Liver (tissue), 7 donors: ENCODE measurements at regions not wholly inside any gene's neighbourhood (a gene's known extent, or its start where the extent isn't known, plus 50 kb on each side); places are given as distances from the start of the nearest gene placed in this dataset.

Experiments used
- DNase-seq: peaks from one replicate; pipeline ENCODE4 v3.0.0-alpha.2; 2017; ENCODE audit warnings: low spot score
- H3K27ac ChIP-seq, 2 donors: one replicate each; pipeline ENCODE4 v1.7.0; 2013; ENCODE audit warnings: inconsistent platforms in 2 of 2, low read length in 2 of 2, control low read depth in 1 of 2, low read depth in 1 of 2, mild to moderate bottlenecking in 1 of 2
- H3K27me3 ChIP-seq, 4 donors: one replicate each; pipeline versions ENCODE4 v1.6.1 to v1.7.0; 2013; ENCODE audit warnings: low read length in 3 of 4, inconsistent platforms in 1 of 4, mild to moderate bottlenecking in 1 of 4, moderate library complexity in 1 of 4; ENCODE audit not compliant: control insufficient read depth in 4 of 4, insufficient read depth in 4 of 4
- H3K36me3 ChIP-seq, 4 donors: one replicate each; pipeline versions ENCODE4 v1.6.1 to v1.7.0; 2013; ENCODE audit warnings: low read length in 3 of 4, mild to moderate bottlenecking in 3 of 4, low read depth in 1 of 4, moderate library complexity in 1 of 4; ENCODE audit not compliant: control insufficient read depth in 4 of 4, insufficient read depth in 3 of 4
- H3K4me1 ChIP-seq, 4 donors: one replicate each; pipeline versions ENCODE4 v1.6.1 to v1.7.0; 2013; ENCODE audit warnings: low read length in 3 of 4, mild to moderate bottlenecking in 3 of 4, moderate library complexity in 1 of 4; ENCODE audit not compliant: control insufficient read depth in 4 of 4, insufficient read depth in 4 of 4
- H3K4me3 ChIP-seq, 3 donors: one replicate each; pipeline versions ENCODE4 v1.6.1 to v1.7.0; 2013; ENCODE audit warnings: low read length in 3 of 3, control low read depth in 1 of 3, low read depth in 1 of 3, mild to moderate bottlenecking in 1 of 3
- H3K9ac ChIP-seq, 2 donors: one replicate each; pipeline ENCODE4 v1.7.0; 2013; ENCODE audit warnings: low read length in 2 of 2, mild to moderate bottlenecking in 2 of 2, moderate library complexity in 2 of 2, control low read depth in 1 of 2, low read depth in 1 of 2
- H3K9me3 ChIP-seq, 4 donors: one replicate each; pipeline versions ENCODE4 v1.6.1 to v1.7.0; 2013; ENCODE audit warnings: low read length in 3 of 4; ENCODE audit not compliant: control insufficient read depth in 4 of 4
- ATF3 ChIP-seq: IDR thresholded peaks from 2 replicates; pipeline ENCODE4 v1.6.1; 2016; ENCODE audit warnings: antibody characterized with exemption
- CTCF ChIP-seq: fragments of 150-350 bp; IDR thresholded peaks from 2 replicates; pipeline ENCODE4 v1.5.1; 2017; ENCODE audit warnings: improper control_type of control experiment, low read depth, low read length; ENCODE audit not compliant: missing input control
- EGR1 ChIP-seq, 2 donors: IDR thresholded peaks; 2 replicates each; pipeline ENCODE4 v1.6.1; 2016 to 2018; ENCODE audit warnings: antibody characterized with exemption in 2 of 2, low read depth in 2 of 2
- FOXA1 ChIP-seq: IDR thresholded peaks from 2 replicates; pipeline ENCODE4 v1.6.1; 2016; ENCODE audit warnings: antibody characterized with exemption
- FOXA2 ChIP-seq: IDR thresholded peaks from 2 replicates; pipeline ENCODE4 v1.6.1; 2016; ENCODE audit warnings: antibody characterized with exemption
- GABPA ChIP-seq, 2 donors: IDR thresholded peaks in 1 of 2; conservative IDR thresholded peaks in 1 of 2; 2 replicates each; pipeline ENCODE4 v1.6.1; 2016; ENCODE audit warnings: antibody characterized with exemption in 2 of 2, mild to moderate bottlenecking in 1 of 2, moderate library complexity in 1 of 2
- HNF4A ChIP-seq, 2 donors: conservative IDR thresholded peaks; 2 replicates each; pipeline ENCODE4 v1.6.1; 2016; ENCODE audit warnings: antibody characterized with exemption in 2 of 2, mild to moderate bottlenecking in 2 of 2
- HNF4G ChIP-seq: IDR thresholded peaks from 2 replicates; pipeline ENCODE4 v1.6.1; 2016; ENCODE audit warnings: antibody characterized with exemption
- JUND ChIP-seq, 2 donors: IDR thresholded peaks; 2 replicates each; pipeline ENCODE4 v1.6.1; 2016; ENCODE audit warnings: antibody characterized with exemption in 2 of 2
- MAX ChIP-seq: IDR thresholded peaks from 2 replicates; pipeline ENCODE4 v1.6.1; 2016; ENCODE audit warnings: antibody characterized with exemption
- NR2F2 ChIP-seq: IDR thresholded peaks from 2 replicates; pipeline ENCODE4 v1.6.1; 2016; ENCODE audit warnings: antibody characterized with exemption
- RAD21 ChIP-seq, 2 donors: IDR thresholded peaks; 2 replicates each; pipeline ENCODE4 v1.6.1; 2016; ENCODE audit warnings: antibody characterized with exemption in 2 of 2, mild to moderate bottlenecking in 2 of 2
- REST ChIP-seq: IDR thresholded peaks from 2 replicates; pipeline ENCODE4 v1.6.1; 2016; ENCODE audit warnings: antibody characterized with exemption, mild to moderate bottlenecking
- RXRA ChIP-seq, 2 donors: IDR thresholded peaks; 2 replicates each; pipeline ENCODE4 v1.6.1; 2017 to 2018; ENCODE audit warnings: antibody characterized with exemption in 2 of 2, mild to moderate bottlenecking in 1 of 2
- SP1 ChIP-seq: IDR thresholded peaks from 2 replicates; pipeline ENCODE4 v1.6.1; 2018; ENCODE audit warnings: antibody characterized with exemption, mild to moderate bottlenecking
- TAF1 ChIP-seq: conservative IDR thresholded peaks from 2 replicates; pipeline ENCODE4 v1.6.1; 2016; ENCODE audit warnings: antibody characterized with exemption, mild to moderate bottlenecking
- YY1 ChIP-seq: IDR thresholded peaks from 2 replicates; pipeline ENCODE4 v1.6.1; 2016; ENCODE audit warnings: antibody characterized with exemption, mild to moderate bottlenecking
- ZBTB33 ChIP-seq: IDR thresholded peaks from 2 replicates; pipeline ENCODE4 v1.6.1; 2016; ENCODE audit warnings: antibody characterized with exemption
- donor health status: healthy.
- donor health status: healthy.
- donor health status: healthy.
- donor health status: healthy.

GRCh38 chr2:49553658-49554057, 399.3 kb upstream of the FSHR start (continued):
- no peak for TF ChIP-seq ATF3
- no peak for TF ChIP-seq TAF1
- TF ChIP-seq REST, result no peak

- no peak for TF ChIP-seq MAX
- TF ChIP-seq ATF3, result no peak
- no peak for TF ChIP-seq RXRA (IDR thresholded peaks at IDR 0.05)
- TF ChIP-seq FOXA2, result no peak
- no peak for TF ChIP-seq FOXA1
- no peak for TF ChIP-seq TAF1
- no peak for TF ChIP-seq REST
- no peak for TF ChIP-seq HNF4G
- TF ChIP-seq YY1, result no peak
- TF ChIP-seq JUND (IDR thresholded peaks at IDR 0.05), result no peak
- TF ChIP-seq NR2F2, result no peak
- no peak for TF ChIP-seq ZBTB33
- TF ChIP-seq SP1, result no peak
- TF ChIP-seq HNF4A (conservative IDR thresholded peaks at IDR 0.05), result no peak
- TF ChIP-seq RAD21 (IDR thresholded peaks at IDR 0.05), result no peak
- TF ChIP-seq EGR1 (IDR thresholded peaks at IDR 0.05; ENCODE audit: low read depth in 2 of 2), result no peak
- TF ChIP-seq GABPA (IDR thresholded peaks at IDR 0.05 in 1 of 2, conservative IDR thresholded peaks at IDR 0.05 in 1 of 2), result no peak
- no peak for TF ChIP-seq CTCF
- Histone ChIP-seq H3K4me3 (no peak overlapping the region), H3K9ac (no peak overlapping the region), H3K27me3 (no peaks in the 10 kb centered on the region), H3K27ac (no peak overlapping the region), H3K4me1 (no peaks in the 10 kb centered on the region), H3K36me3 (no peaks in the 10 kb centered on the region), H3K9me3 (peaks cover 0 to 9% (median 2%) of the 10 kb centered on the region in 4 donors)
- no peak for DNase-seq
Measured at GRCh38 chr2:49532702-49533101, 378.4 kb upstream of the FSHR start.
